GM12878 (cell line): ENCODE measurements at regions not wholly inside any gene's neighbourhood (a gene's known extent, or its start where the extent isn't known, plus 50 kb on each side); places are given as distances from the start of the nearest gene placed in this dataset.

Experiments used
- ATAC-seq: fragments of 200-7000 bp; cut with Tn5 transposase; 3 replicates; pipeline ENCODE4 v1.9.1; 2020; ENCODE audit warnings: mild to moderate bottlenecking, moderate library complexity
- BruUV-seq: library from RNA; stranded (reverse); fragments of 400-500 nt; replicated peaks from 2 replicates; lab custom pipeline; 2021; lab: Mats Ljungman, UMichigan
- CTCF ChIA-PET: fragments of 300-600 bp; sonication (Branson Sonifier 250); formaldehyde crosslinking; extraction: SDS; loops from one replicate; lab custom pipeline; 2021; ENCODE audit warnings: inconsistent platforms; lab: Yijun Ruan, JAX
- POLR2A ChIA-PET: fragments of 350-600 bp; formaldehyde crosslinking; extraction: SDS; loops from one replicate; lab custom pipeline; 2021; ENCODE audit warnings: inconsistent platforms; lab: Charles Lee
- RAD21 ChIA-PET: fragments of 300-600 bp; sonication (Branson Sonifier 250); formaldehyde crosslinking; loops from one replicate; lab custom pipeline; 2023; ENCODE audit warnings: antibody characterized with exemption; ENCODE audit not compliant: unreplicated experiment; lab: Charles Lee
- SMC1A ChIA-PET: fragments of 300-600 bp; sonication (Branson Sonifier 250); formaldehyde crosslinking; loops from one replicate; lab custom pipeline; 2023; ENCODE audit not compliant: unreplicated experiment, uncharacterized antibody; lab: Charles Lee
- DNase-seq: peaks from one replicate; pipeline ENCODE4 v3.0.0-alpha.2; 2011; ENCODE audit warnings: low read depth, low spot score
- FAIRE-seq: peaks from 3 replicates; lab custom pipeline; 2011; peaks lifted over from hg19 to GRCh38; lab: Jason Lieb, UNC
- H2AFZ ChIP-seq: 2 replicates; pipeline ENCODE4 v1.6.0; 2011; ENCODE audit warnings: low read depth, low read length, control low read depth; ENCODE audit not compliant: control insufficient read depth
- H3K27ac ChIP-seq: 2 replicates; pipeline ENCODE4 v1.5.1; 2011; ENCODE audit warnings: control low read depth; ENCODE audit not compliant: control insufficient read depth, insufficient read depth
- H3K27me3 ChIP-seq, 2 experiments: replicated peaks in 1 of 2; 2 replicates each; pipeline versions ENCODE4 v1.6.0 to v1.6.1; 2011; ENCODE audit warnings: low read length in 1 of 2; ENCODE audit not compliant: control insufficient read depth in 2 of 2, insufficient read depth in 2 of 2
- H3K36me3 ChIP-seq, 2 experiments: 2 replicates each; pipeline ENCODE4 v1.5.1; 2011; ENCODE audit warnings: low read length in 1 of 2; ENCODE audit not compliant: control insufficient read depth in 2 of 2, insufficient read depth in 2 of 2
- H3K4me1 ChIP-seq: 2 replicates; pipeline ENCODE4 v1.6.1; 2011; ENCODE audit warnings: mild to moderate bottlenecking, low read length, moderate library complexity, mixed read lengths; ENCODE audit not compliant: control insufficient read depth, insufficient read depth
- H3K4me2 ChIP-seq: 2 replicates; pipeline ENCODE4 v1.6.0; 2011; ENCODE audit warnings: control low read depth; ENCODE audit not compliant: control insufficient read depth, insufficient read depth
- H3K4me3 ChIP-seq: fragments of 200-600 bp; sonication (generic); 2 replicates; pipeline ENCODE4 v1.5.1; 2016
- H3K79me2 ChIP-seq: 2 replicates; pipeline ENCODE4 v1.6.0; 2011; ENCODE audit warnings: low read length; ENCODE audit not compliant: control insufficient read depth, insufficient read depth
- H3K9ac ChIP-seq: 2 replicates; pipeline ENCODE4 v1.8.0; 2011; ENCODE audit warnings: low read length, control low read depth, mixed read lengths; ENCODE audit not compliant: control insufficient read depth, insufficient read depth
- H3K9me3 ChIP-seq: replicated peaks from 3 replicates; pipeline ENCODE4 v1.5.1; 2011; ENCODE audit warnings: mild to moderate bottlenecking, low read length; ENCODE audit not compliant: control insufficient read depth, insufficient read depth
- H4K20me1 ChIP-seq: 2 replicates; pipeline ENCODE4 v1.6.0; 2011; ENCODE audit not compliant: control insufficient read depth, insufficient read depth
- EP300 ChIP-seq, 2 experiments: fragments of 150-350 bp in 1 of 2; IDR thresholded peaks; 2 replicates each; pipeline ENCODE4 v1.6.1; 2011 to 2012; ENCODE audit warnings: low read depth in 2 of 2, low read length in 2 of 2, borderline replicate concordance in 1 of 2, improper control_type of control experiment in 1 of 2, inconsistent platforms in 1 of 2; ENCODE audit not compliant: control insufficient read depth in 1 of 2
- ESRRA ChIP-seq: IDR thresholded peaks from 2 replicates; pipeline ENCODE4 v1.6.1; 2012; ENCODE audit warnings: mild to moderate bottlenecking, low read length, improper control_type of control experiment
- PKNOX1 ChIP-seq: fragments of 450-650 bp; IDR thresholded peaks from 2 replicates; pipeline ENCODE4 v1.6.1; 2016; ENCODE audit warnings: mild to moderate bottlenecking
- SPI1 ChIP-seq: IDR thresholded peaks from 2 replicates; pipeline ENCODE4 v1.6.1; 2011; ENCODE audit warnings: low read depth, mild to moderate bottlenecking, low read length, moderate library complexity, borderline replicate concordance; ENCODE audit not compliant: insufficient read depth
- WGBS: methylation state at CpG from one replicate; pipeline ENCODE4 v1.1.6; 2016; ENCODE audit warnings: low lambda C conversion rate; ENCODE audit not compliant: insufficient replicate concordance, insufficient coverage; ENCODE audit errors: missing lambda C conversion rate; 5-methylcytosine and 5-hydroxymethylcytosine counted together
- in situ Hi-C: fragments of 300-500 bp; cut with MboI; formaldehyde crosslinking; loops from 9 replicates; pipeline ENCODE4 v1.14.3; 2018; ENCODE audit warnings: mixed read lengths
- intact Hi-C: fragments of 100-400 bp; cut with micrococcal nuclease; formaldehyde crosslinking; loops from one replicate; pipeline ENCODE4 v1.14.2; 2022; ENCODE audit not compliant: unreplicated experiment
- TF ChIP-seq, protein P1 (sequence below): IDR thresholded peaks from 2 replicates; pipeline ENCODE4 v1.6.1; 2011; ENCODE audit warnings: low read depth, mild to moderate bottlenecking, low read length, moderate library complexity, borderline replicate concordance; ENCODE audit errors: extremely low read depth

GRCh38 chr7:68828575-68828974 lies 769.7 kb upstream of the AUTS2 start:
- no peaks in the 10 kb centered on the region for H3K79me2 ChIP-seq
- H3K9me3 ChIP-seq = no peaks in the 10 kb centered on the region; the same call in 2 of the 3 replicates
- no peak for DNase-seq
- in situ Hi-C loops (no loop called here), intact Hi-C loops (no loop called here)
- H3K9ac ChIP-seq = no peak overlapping the region
- no peaks in the 10 kb centered on the region for H3K4me1 ChIP-seq
- no peak overlapping the region for H2AFZ ChIP-seq
- no TSS peak for BruUV-seq
- no peak for ATAC-seq
- ChIA-PET RAD21 (interaction anchor here (0.7 kb wide), 1 partner anchor 26 kb away, joined by 3 read pairs; no protein-coding TSS in a partner anchor), CTCF (no interaction called here), SMC1A (no interaction called here), POLR2A (no interaction called here)
- no peaks in the 10 kb centered on the region for H3K36me3 ChIP-seq
- no peak overlapping the region for H3K27ac ChIP-seq
- no peak overlapping the region for H3K4me2 ChIP-seq
- WGBS = 53% methylated on average over 11 of the region's 11 CpGs
- H3K4me3 ChIP-seq = no peak overlapping the region
- no peaks in the 10 kb centered on the region for H3K27me3 ChIP-seq
- no peaks in the 10 kb centered on the region for H4K20me1 ChIP-seq
- no peak for FAIRE-seq
- TF ChIP-seq PKNOX1 (no peak), ESRRA (no peak), EP300 (IDR thresholded peaks at IDR 0.05; ENCODE audit: borderline replicate concordance in 1 of 2, control insufficient read depth in 1 of 2, low read depth in 2 of 2, low read length in 2 of 2) (no peak)
- TF ChIP-seq, protein P1, sequence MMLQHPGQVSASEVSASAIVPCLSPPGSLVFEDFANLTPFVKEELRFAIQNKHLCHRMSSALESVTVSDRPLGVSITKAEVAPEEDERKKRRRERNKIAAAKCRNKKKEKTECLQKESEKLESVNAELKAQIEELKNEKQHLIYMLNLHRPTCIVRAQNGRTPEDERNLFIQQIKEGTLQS = no peak

DNA sequence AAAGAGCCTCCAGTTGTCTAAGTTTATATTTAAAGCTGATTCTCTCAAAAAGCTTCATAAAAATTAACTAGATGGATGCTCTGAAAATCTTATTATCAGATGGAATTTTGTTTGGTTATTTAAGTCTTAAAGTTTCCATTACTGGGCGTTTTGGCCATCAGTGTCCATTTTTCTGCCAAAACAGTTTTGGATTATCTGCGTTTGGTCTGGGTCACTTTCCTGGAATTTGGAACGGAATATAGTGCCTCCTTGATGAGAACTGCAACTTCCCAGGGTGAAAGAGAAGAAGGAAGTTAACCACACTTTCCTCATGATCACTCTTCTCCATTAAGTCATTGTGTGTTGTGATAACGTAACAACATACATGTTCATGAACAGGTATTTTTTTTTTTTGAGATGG lies 764.9 kb upstream of the AUTS2 start:
- in situ Hi-C loops (no loop called here), intact Hi-C loops (no loop called here)
- no peak overlapping the region for H3K27ac ChIP-seq
- DNase-seq = no peak
- SMC1A ChIA-PET = no interaction called here
- H3K4me3 ChIP-seq = no peak overlapping the region
- no peak overlapping the region for H3K4me2 ChIP-seq
- no peaks in the 10 kb centered on the region for H3K79me2 ChIP-seq
- no peak for FAIRE-seq
- BruUV-seq = no TSS peak
- POLR2A ChIA-PET = no interaction called here
- no peak overlapping the region for H2AFZ ChIP-seq
- no peaks in the 10 kb centered on the region; the same call in 2 of the 3 replicates for H3K9me3 ChIP-seq
- H3K36me3 ChIP-seq = no peaks in the 10 kb centered on the region
- no peaks in the 10 kb centered on the region for H3K27me3 ChIP-seq
- H4K20me1 ChIP-seq = no peaks in the 10 kb centered on the region
- 31% methylated on average over 4 of the region's 4 CpGs for WGBS
- TF ChIP-seq SPI1 = no peak
- H3K4me1 ChIP-seq = no peaks in the 10 kb centered on the region
- RAD21 ChIA-PET = no interaction called here
- no peak overlapping the region for H3K9ac ChIP-seq
- CTCF ChIA-PET = no interaction called here
- ATAC-seq = no peak
